Astrocyte of the cerebellum (primary cell): ENCODE measurements at regions not wholly inside any gene's neighbourhood (a gene's known extent, or its start where the extent isn't known, plus 50 kb on each side); places are given as distances from the start of the nearest gene placed in this dataset.

Experiments used
- DNase-seq: peaks from one replicate; pipeline ENCODE4 v3.0.0-alpha.2; 2011; ENCODE audit warnings: low read depth
- H3K4me3 ChIP-seq: 2 replicates; pipeline ENCODE4 v1.5.1; 2011; ENCODE audit warnings: mild to moderate bottlenecking, low read depth, low read length, moderate library complexity
- CTCF ChIP-seq: IDR thresholded peaks from 2 replicates; pipeline ENCODE4 v1.5.1; 2012; ENCODE audit warnings: low read length, low read depth, moderate library complexity, mild to moderate bottlenecking; ENCODE audit errors: missing control alignments
- in situ Hi-C: cut with HindIII; loops from 2 replicates; pipeline ENCODE4 v1.10.0; 2017; ENCODE audit warnings: low sequenced_read_pairs

DNA sequence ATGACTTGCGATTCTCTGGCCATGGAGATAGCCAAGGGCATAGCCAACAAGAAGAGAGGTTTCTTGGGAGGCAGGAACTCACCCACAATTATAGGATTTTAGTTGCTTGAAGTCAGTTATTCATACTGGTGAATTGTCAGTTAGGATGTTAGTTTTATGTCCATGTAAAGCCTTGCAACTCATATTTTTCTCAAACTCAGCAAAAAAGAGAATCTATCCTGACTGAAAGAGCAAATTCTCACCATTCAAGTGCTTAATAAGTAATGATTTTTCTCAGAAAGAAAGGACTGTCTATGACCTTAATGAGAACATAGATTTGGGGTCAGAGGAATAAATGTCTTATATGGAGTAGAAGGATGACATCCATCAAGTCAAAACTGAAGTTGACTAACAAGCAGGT, 934.5 kb downstream of the STPG2 start:
- DNase-seq = no peak
- in situ Hi-C loops = no loop called here
- H3K4me3 ChIP-seq = no peak overlapping the region
- TF ChIP-seq CTCF = no peak

- no peak overlapping the region for H3K4me3 ChIP-seq
- no peak for DNase-seq
- in situ Hi-C loops = no loop called here
- no peak for TF ChIP-seq CTCF
Observed at GRCh38 chr4:97215409-97215941, 927.8 kb downstream of the STPG2 start.

- H3K4me3 ChIP-seq = no peak overlapping the region
- no peak for DNase-seq
- in situ Hi-C loops = no loop called here
Observed at GRCh38 chr4:97216046-97216445, 927.2 kb downstream of the STPG2 start.

GRCh38 chr4:97235521-97235920, 907.8 kb downstream of the STPG2 start:
- H3K4me3 ChIP-seq = no peak overlapping the region
- DNase-seq = peak; percentile 13
- in situ Hi-C loops = no loop called here
- no peak for TF ChIP-seq CTCF

More at GRCh38 chr4:97216046-97216445, 927.2 kb downstream of the STPG2 start:
- TF ChIP-seq CTCF = no peak

- in situ Hi-C loops = no loop called here
- TF ChIP-seq CTCF = no peak
- no peak for DNase-seq
- H3K4me3 ChIP-seq = no peak overlapping the region
Observed at GRCh38 chr4:97238956-97239666, 904.2 kb downstream of the STPG2 start.

DNA sequence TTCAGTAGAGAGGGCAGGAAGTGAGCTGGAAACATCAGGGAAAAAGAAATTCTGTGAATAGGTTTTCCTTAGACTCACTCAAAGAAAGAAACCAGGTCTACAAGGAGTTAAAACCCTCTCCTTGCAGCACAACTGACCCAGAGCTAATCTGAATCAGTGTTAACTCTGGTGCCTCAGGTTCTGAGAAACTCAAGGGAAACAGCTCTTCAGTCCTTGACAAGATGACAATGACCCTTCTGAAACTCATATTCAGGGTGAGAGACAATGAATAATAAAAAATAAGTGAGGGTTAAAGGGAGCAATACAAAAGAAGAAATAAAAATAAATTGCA, 903.6 kb downstream of the STPG2 start:
- H3K4me3 ChIP-seq = no peak overlapping the region
- in situ Hi-C loops = no loop called here
- no peak for TF ChIP-seq CTCF
- DNase-seq = no peak
